ENCODE measurements at regions not wholly inside any gene's neighbourhood (a gene's known extent, or its start where the extent isn't known, plus 50 kb on each side); places are given as distances from the start of the nearest gene placed in this dataset.

GRCh38 chr20:52799130-52799529 is 173.0 kb upstream of the TSHZ2 start:
- no peak for DNase-seq (ENCODE audit: low read depth, low spot score)
- Histone ChIP-seq H3K27me3 (ENCODE audit: control insufficient read depth, insufficient read depth, low read length) (no peaks in the 10 kb centered on the region), H3K4me3 (ENCODE audit: low read depth, low read length) (no peak overlapping the region), H3K27ac (ENCODE audit: low read depth, low read length) (no peak overlapping the region), H3K9me3 (ENCODE audit: control insufficient read depth, insufficient read depth, low read length) (no peaks in the 10 kb centered on the region)
- POLR2A ChIA-PET: no interaction called here
- CTCF ChIA-PET: interaction anchor here (2.5 kb wide), 1 partner anchor 486 kb away, joined by 7 read pairs; no protein-coding TSS in a partner anchor
- no peak for TF ChIP-seq CTCF (IDR thresholded peaks at IDR 0.05; ENCODE audit: low read depth, low read length)

GRCh38 chr20:52798124-52798523 is 174.0 kb upstream of the TSHZ2 start:
- DNase-seq (ENCODE audit: low read depth, low spot score): no peak
- ChIA-PET CTCF (no interaction called here), POLR2A (no interaction called here)
- no peak for TF ChIP-seq CTCF (IDR thresholded peaks at IDR 0.05; ENCODE audit: low read depth, low read length)
- no peak overlapping the region for H3K27ac ChIP-seq (ENCODE audit: low read depth, low read length)
- no peak overlapping the region for H3K4me3 ChIP-seq (ENCODE audit: low read depth, low read length)
- H3K9me3 ChIP-seq (ENCODE audit: control insufficient read depth, insufficient read depth, low read length): no peaks in the 10 kb centered on the region
- H3K27me3 ChIP-seq (ENCODE audit: control insufficient read depth, insufficient read depth, low read length): no peaks in the 10 kb centered on the region

GRCh38 chr20:52794853-52795252 is 177.3 kb upstream of the TSHZ2 start:
- TF ChIP-seq CTCF (IDR thresholded peaks at IDR 0.05; ENCODE audit: low read depth, low read length): no peak
- Histone ChIP-seq H3K9me3 (ENCODE audit: control insufficient read depth, insufficient read depth, low read length) (no peaks in the 10 kb centered on the region), H3K4me3 (ENCODE audit: low read depth, low read length) (no peak overlapping the region), H3K27me3 (ENCODE audit: control insufficient read depth, insufficient read depth, low read length) (no peaks in the 10 kb centered on the region), H3K27ac (ENCODE audit: low read depth, low read length) (no peak overlapping the region)
- DNase-seq (ENCODE audit: low read depth, low spot score): no peak
- ChIA-PET CTCF (no interaction called here), POLR2A (no interaction called here)

GRCh38 chr20:52793339-52793963 is 178.7 kb upstream of the TSHZ2 start:
- H3K9me3 ChIP-seq (ENCODE audit: control insufficient read depth, insufficient read depth, low read length): no peaks in the 10 kb centered on the region
- no peak for DNase-seq (ENCODE audit: low read depth, low spot score)
- no peaks in the 10 kb centered on the region for H3K27me3 ChIP-seq (ENCODE audit: control insufficient read depth, insufficient read depth, low read length)
- POLR2A ChIA-PET: no interaction called here
- CTCF ChIA-PET: no interaction called here
- no peak overlapping the region for H3K4me3 ChIP-seq (ENCODE audit: low read depth, low read length)
- no peak overlapping the region for H3K27ac ChIP-seq (ENCODE audit: low read depth, low read length)
- TF ChIP-seq CTCF (IDR thresholded peaks at IDR 0.05; ENCODE audit: low read depth, low read length): no peak

GRCh38 chr20:52791091-52791490 is 181.1 kb upstream of the TSHZ2 start:
- Histone ChIP-seq H3K4me3 (ENCODE audit: low read depth, low read length) (no peak overlapping the region), H3K9me3 (ENCODE audit: control insufficient read depth, insufficient read depth, low read length) (no peaks in the 10 kb centered on the region), H3K27ac (ENCODE audit: low read depth, low read length) (no peak overlapping the region), H3K27me3 (ENCODE audit: control insufficient read depth, insufficient read depth, low read length) (no peaks in the 10 kb centered on the region)
- TF ChIP-seq CTCF (IDR thresholded peaks at IDR 0.05; ENCODE audit: low read depth, low read length): no peak
- CTCF ChIA-PET: no interaction called here
- POLR2A ChIA-PET: no interaction called here
- DNase-seq (ENCODE audit: low read depth, low spot score): no peak

Data from AG04450 (cell line).